A172 (cell line): ENCODE measurements at regions not wholly inside any gene's neighbourhood (a gene's known extent, or its start where the extent isn't known, plus 50 kb on each side); places are given as distances from the start of the nearest gene placed in this dataset.

Source experiments
- DNase-seq: peaks from one replicate; pipeline ENCODE4 v3.0.0-alpha.2; 2015; ENCODE audit warnings: low spot score

- no peak for DNase-seq
Measured at GRCh38 chr16:65772134-65772732, 594.3 kb upstream of the CDH5 start.

GRCh38 chr16:65771707-65772106 is 594.8 kb upstream of the CDH5 start:
- no peak for DNase-seq

DNA sequence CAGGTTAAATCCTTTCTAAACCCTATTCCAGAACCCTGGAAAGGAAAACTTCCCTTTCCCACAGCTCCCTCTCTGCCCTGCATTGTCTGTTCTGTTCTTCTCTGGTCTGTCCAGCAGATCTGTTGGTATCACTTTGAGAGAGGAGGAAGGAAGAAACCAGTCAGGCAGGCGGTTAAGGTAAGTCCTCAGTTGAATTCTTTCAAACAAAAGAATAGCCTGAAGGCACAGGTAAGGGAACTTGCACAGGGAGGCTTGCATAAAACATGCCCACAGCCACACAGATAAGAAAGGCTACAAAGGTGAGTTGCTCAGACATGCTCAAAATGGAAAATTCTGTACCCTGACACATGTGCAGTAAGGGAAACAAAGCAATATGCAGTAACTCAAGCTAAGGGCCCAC is 595.7 kb upstream of the CDH5 start:
- no peak for DNase-seq

DNA sequence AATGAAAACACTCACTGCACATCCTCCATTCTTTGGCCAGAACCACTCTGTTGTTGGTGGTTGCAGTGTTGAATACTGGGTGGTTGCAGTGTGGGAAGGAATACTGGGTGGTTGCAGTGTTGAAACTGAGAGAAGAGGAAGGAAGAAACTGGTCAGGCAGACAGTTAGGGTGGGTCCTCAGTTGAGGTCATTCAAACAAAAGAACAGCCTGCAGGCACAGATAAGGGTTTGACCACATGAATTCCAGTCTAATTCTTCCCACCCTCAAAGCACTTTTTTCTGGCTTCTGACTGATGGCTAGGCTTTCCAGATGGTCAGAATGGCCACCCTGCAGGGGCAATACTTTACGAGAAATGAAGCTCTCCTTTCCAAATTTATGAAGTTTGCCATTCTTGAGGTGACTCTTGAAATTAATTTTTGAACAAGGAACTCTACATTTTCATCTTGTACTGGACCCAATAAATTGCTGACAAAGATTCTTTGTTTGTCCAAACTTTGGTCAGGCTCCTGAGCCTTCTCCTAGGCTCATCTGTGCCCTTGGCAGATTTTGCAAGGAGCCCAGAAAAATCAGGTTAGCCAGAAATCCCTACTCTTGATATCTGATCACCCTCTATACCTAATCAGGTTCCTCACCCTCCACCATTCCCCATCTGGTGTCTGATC is 596.6 kb upstream of the CDH5 start:
- DNase-seq = peak; percentile 78

- DNase-seq = no peak
Measured at GRCh38 chr16:65769055-65769465, 597.4 kb upstream of the CDH5 start.

DNA sequence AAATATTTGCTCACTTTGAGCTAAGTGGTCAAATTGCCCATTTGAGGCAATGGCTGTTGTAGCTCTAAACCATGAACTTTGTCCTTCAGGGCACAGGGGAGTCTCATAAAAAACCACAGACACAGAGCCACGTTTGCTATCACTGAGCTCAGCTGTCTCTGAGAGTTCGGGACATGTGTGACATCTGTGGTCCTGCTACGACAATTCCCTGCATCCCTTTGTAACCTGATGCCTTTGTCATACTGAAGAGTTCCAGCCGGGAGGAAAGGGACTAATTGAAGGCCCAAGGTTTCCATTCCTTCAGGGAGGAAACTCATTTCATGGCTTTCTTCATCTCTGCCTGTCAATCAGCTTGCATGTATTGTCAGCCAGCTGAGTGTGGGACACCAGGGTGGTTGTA is 599.4 kb upstream of the CDH5 start:
- no peak for DNase-seq

DNA sequence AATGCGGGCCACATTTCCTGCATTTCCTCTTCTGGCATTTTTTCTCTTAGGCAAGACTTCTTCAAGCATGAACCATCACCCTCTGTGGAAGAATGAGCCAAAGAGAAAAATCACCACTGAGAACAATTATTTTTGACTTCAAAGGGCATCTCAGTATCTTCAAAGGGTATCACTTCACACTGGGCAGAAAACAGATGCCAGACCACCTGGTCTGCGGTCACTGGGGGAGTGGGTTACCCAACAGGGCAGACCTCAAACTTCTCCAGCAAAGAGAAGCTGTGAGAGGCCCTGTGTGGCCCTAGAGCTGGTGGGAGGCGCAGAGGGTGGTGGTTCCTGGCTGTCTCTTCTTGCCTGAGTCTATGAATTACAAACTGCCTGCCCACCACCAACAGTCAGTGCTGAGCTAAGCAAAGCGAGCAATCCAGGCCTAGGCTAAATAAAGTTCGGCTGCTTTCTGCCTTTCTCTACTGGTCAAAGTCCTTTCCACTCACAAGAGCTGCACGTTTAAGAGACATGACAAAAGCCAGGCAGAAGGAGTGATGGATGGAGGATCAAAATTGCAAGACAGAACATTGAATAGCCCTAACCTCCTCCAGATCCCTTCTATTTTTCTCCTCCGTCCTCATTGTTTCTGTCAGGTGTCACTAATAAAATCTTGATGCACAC is 602.7 kb upstream of the CDH5 start:
- DNase-seq = no peak

DNA sequence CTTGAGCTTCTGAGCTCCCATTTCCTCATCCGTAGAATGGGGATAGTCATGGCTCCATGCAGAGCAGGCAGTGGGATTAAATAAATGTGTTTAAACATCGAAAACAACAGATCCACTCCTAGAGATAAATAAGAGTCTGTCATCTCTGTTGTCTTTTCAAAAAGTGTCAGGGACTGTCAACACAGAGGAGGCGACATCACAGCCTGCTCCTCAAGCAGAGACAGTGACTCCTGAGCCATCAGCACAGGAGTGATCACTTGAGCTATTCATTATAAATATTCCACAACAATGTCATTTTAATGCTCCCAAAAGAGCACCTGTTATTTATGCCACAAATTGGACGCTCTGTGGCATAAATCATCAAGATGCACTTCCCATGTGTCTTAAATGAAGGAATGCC is 605.6 kb upstream of the CDH5 start:
- no peak for DNase-seq

DNA sequence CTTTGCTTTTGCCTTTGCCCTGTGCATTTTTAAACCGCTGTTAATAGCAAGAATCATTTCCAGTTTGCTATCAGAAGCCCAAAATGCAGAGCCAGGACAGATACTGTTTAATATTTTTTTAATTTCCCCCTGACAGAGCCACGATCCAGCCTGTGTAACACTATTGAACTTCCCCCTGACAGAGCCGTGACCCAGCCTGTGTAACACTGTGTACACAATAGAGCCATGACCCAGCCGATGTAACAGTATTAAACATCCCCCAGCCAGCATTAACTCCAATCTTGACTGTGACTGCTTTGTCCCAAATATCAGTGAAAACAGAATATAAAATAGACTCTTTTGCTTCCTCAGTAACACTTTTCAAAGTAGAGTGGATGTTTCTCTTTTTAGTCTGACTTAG is 607.9 kb upstream of the CDH5 start:
- DNase-seq = no peak

GRCh38 chr16:65757064-65757463 is 609.4 kb upstream of the CDH5 start:
- no peak for DNase-seq

DNA sequence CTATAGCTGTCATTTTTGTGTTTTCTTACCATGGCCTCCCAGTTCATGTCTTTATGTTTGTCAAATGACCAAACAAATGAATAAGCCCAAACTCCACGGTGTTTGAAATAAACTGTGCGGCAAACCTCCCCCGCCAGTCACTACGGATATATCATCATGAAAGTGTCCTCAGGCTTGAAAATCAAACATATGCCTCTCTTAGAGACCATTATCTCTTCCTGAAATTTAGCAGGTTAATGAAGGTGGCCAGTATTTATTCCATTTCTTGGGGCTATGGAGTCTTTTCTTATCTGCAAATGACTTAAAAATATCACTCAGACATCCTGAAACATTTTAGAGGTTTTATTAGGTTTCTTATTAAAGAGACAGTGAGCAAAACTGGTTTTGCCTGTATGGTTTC is 610.3 kb upstream of the CDH5 start:
- no peak for DNase-seq

DNA sequence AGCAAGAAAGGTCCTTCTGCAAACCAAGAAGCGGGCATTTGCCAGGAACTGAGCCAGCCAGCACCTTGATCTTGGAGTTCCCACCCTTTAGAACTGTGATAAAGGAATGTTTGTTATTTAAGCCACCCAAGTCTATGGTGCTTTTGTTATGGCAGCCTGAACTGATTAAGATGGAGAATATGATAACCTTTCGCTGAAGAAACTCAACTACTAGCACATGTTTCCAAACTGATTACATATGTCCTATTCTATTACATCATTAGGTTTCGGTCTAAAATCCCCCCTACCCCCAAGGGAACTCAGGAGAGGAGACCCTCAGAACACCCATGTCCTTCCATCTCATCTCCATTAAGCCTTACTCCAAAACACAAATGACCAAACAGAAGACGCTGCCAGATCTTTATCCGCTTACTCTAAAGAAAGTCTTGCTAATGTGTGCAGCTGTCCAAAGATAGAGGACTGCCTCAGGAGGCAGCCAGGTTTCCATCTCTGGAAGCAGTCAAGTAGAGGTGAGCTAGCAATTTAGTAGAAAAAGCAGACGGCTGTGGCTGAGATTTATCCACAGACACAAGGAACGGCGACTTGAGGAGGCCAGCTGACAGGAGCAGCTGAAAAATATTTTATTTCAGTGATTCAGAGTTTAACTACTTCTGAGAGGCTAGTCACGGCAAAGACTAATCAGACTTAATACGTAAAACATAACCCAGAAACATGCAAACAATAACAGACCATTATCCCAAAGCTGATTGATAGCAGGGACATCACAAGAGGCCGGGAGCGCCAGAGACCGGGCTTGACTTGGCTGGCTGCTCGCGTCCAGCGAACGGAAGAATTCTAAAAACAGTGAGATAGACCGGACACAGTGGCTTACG is 611.4 kb upstream of the CDH5 start:
- no peak for DNase-seq

DNA sequence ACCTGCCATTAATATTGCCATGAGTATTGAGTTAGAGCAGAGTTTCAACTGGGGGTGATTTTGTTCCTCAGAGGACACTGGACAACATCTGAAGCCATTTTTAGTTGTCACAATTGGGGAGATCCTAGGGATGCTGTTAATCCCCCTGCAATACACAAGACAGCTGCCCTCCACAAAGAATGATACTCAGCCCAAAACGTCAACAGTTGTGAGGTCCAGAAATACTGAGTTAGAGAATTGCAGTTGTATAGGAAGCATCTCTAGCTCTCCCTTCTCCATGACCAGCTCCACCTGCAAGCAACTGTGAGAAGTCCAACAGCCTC is 614.0 kb upstream of the CDH5 start:
- DNase-seq = no peak

DNA sequence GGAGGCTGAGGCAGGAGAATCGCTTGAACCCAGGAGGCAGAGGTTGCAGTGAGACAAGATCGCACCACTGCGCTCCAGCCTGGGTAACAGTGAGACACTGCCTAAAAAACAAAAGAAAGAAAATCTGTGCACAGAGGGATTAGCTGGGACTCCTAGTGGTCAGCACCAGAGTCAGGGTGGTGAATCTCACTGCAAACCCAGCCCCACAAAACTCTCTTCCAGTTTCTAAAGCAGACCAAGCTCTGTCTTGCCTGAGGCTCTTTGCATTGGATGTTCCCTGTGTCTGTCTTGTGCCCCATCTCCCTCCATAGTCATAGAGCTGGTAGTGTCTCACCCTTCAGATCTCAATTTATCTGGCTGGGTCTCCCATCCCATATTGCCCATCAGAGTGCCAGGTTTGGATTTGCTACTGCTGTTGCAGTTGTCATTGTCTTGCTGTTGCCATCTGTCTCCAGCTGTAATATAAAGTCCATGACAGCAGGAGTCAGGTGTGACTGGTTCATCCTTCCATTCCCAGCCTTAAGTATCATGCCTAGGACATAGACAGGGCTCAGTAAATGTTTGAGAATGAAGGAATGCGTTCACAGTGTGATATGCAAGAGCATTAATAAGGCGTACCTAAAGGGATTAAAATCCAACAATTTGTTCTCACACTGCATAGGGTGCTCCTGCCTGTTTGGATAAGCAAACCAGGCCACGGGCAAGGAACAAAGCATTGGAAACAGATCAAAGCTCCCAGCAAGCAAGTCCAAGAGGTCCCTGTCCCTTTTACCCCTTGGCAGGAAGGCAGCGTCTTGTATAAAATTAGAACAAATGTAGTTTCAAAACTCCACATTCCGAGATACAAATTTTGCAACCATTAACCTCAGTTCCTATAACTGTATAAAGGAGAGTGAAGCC is 614.6 kb upstream of the CDH5 start:
- no peak for DNase-seq

DNA sequence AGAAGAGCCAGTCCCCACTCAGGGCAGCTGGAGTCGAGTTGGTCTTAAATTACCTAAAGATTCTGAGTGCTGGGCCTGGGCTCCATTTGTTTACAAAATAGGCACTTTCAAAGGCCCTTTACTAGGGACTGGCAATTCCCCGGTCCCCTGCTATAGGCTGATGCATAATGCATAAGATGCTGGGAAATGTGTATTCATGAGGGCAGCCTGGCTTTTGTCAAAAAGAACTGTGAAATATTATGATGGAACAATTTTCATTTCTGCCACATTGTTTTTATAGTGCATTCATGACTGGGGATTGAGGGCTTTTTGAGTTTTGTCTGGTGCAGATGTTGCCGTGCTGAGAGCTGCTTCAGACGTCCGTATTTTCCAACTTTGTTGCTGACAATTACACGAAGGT is 617.0 kb upstream of the CDH5 start:
- no peak for DNase-seq

- DNase-seq = no peak
Measured at GRCh38 chr16:65746941-65747340, 619.5 kb upstream of the CDH5 start.

DNA sequence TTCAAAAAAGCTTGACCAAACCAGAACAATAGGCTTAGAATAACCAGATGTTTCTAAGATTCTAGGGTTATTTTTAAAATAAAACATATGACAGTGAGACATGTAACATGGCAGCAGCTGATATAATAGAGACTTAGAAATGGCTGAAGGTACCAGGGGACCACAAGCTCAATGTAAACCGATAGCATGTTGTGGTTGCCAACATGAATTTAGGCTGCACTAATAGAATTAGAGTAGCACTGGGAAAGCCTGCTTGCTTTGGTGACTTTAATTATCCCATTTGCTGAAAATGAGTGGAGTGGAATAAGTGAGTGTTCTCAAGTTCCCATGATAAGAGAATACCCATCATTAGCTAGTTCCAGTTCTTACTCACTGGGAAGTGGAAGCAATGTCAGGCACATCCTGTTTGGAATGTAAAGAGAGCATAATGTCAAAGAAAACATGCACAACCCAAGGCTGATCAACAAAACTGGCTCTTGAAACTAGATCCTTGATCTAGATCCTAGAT is 621.2 kb upstream of the CDH5 start:
- DNase-seq = no peak

GRCh38 chr16:65744401-65744800 is 622.1 kb upstream of the CDH5 start:
- DNase-seq = no peak

- no peak for DNase-seq
Measured at GRCh38 chr16:65743558-65743957, 621.7 kb upstream of the CDH11 start.

DNA sequence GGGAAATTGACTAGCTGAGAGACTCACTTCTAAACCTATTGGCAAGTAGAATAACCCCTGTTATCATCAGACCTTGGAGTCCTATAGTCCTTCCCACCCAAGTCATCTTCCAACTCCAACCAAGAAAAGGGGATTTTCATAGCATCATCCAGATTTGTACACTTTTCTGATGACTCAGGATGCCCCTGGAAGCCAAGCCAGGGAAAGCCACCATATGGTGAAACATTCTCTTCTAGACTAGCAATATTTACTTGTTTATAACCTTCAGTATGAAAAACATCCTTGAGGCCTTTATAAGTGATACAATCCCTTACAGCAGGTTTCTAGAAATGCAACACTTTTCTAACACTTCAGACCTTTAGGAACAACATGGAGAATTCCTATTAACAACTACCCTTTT is 618.8 kb upstream of the CDH11 start:
- no peak for DNase-seq

GRCh38 chr16:65739518-65739917 is 617.7 kb upstream of the CDH11 start:
- no peak for DNase-seq
